AML-193 (cell line): ENCODE measurements at regions not wholly inside any gene's neighbourhood (a gene's known extent, or its start where the extent isn't known, plus 50 kb on each side); places are given as distances from the start of the nearest gene placed in this dataset.
"Not testable (repeated sequence)": the region's sequence is repeated elsewhere in the genome, so short reads cannot be mapped to it uniquely, and the experiment has no call there.

Source experiments
- DNase-seq, 2 experiments: peaks; one replicate each; lab custom pipeline; 2025; lab: John Stamatoyannopoulos, UW

GRCh38 chr11:79663017-79663416 is 222.2 kb upstream of the TENM4 start:
- DNase-seq, result no peak

GRCh38 chr11:79661373-79661772 is 220.5 kb upstream of the TENM4 start:
- no peak for DNase-seq

DNA sequence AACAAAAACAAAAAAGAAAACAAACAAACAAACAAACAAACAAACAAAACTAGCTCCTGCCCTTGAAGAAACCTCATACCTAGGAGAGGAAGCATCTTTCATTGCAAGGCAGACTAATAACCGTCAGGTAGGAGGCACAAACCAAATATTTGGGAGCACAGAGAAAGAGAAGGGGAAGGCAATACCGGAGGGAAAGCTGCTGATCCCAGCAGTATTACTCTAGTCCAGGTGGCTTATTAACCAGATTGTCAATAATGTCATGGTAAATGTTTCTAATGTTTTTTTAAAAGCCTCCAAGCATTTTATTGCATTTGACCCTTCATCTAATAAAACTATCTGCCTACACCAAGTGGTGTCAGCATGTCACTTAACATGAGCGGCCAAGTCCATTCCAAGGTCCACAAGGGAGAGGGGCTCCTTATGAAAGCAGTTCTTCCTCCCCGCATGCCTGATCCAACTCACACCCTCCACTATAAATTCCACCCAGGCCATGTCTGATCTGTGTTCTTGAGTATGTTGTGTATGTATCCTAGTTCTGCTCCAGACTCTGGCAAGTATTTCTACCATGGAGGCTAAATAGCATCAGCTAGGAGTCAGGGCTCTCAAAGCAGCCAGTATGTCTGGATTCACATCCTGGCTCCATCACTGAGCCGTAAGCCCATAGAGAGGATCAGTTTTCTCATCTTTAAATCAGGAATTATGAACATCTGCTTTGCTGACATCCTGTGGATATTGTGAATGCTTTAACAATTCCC is 208.1 kb upstream of the TENM4 start:
- DNase-seq, result no peak

DNA sequence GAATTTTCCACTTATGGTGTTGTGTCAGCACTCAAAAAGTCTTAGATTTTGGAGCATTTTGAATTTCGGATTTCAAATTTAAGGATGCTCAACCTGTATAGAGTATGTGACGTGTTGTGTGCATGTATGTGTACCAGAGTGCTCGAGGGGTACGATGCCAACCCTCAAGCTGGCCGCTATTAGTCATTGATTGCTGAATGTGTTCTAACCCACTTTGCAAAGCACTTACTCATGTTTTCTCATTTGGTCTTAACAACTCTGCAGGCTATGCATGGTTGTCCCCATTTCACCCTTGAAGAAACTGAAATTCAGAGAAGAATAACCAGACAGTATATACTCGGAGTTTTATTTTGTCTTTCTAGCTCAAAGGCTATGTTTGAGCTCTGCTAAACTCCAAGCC is 196.4 kb upstream of the TENM4 start:
- no peak for DNase-seq

DNA sequence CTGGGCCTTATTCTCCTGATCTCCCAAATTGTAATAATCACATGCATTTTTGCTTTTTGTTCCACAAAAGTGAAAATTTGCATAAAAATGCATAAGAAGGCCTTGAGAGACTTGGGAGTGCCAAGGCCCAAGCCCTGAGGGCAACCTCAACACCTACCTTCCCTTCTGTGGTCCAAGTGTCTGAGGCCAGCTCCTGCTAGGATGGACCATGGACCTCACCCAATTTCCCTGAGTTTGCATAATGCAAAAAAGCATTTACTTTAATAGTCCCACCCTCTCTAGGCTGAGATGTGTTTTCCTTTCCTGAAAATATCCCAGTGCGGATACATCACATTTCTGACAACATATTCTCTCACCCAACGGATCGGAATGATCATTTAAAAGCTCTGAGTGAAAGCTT is 194.1 kb upstream of the TENM4 start:
- no peak for DNase-seq

DNA sequence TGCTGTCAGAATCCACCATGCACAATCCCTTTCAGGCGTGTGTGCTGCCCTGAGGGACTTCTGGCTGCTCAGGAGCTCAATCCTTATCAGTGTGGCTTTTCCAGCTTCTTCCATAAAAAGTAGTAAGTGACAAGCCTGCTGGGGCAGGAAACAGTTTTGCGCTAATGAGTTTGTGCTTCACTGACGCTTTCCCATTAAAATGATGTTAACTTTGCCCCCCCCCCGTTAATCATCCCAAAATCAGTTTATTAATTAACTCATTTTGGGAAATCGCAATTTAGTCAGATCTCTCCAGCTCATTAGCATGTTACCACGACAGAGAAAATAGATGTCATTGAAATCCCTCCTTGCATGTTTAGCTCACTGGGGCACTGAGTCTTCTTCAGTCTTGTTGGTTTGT is 186.5 kb upstream of the TENM4 start:
- no peak for DNase-seq

GRCh38 chr11:79626135-79627075 is 185.6 kb upstream of the TENM4 start:
- peak in 1 of 2 experiments; percentile 3 for DNase-seq

GRCh38 chr11:79623375-79623774 is 182.5 kb upstream of the TENM4 start:
- no peak for DNase-seq

DNA sequence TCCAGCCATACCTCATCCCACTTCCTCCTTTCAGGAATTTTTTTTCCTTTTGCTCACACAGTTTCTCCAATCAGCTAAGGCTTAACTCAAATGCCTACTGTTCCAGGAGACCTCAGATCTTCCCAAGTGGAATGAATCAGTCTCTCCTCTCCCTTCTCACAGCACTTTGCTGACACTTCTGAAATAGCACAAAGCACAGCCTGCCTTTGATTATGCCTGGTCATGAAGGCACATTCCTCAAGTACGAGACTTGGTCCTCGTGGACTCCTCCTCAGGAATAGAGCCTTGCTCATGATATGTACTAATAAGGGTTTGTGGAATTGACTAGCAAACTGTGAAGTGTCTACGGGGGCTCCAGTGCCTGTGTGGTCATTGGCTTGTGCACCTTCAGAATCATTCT is 176.7 kb upstream of the TENM4 start:
- no peak for DNase-seq

GRCh38 chr11:79616392-79616851 is 175.6 kb upstream of the TENM4 start:
- no peak for DNase-seq

DNA sequence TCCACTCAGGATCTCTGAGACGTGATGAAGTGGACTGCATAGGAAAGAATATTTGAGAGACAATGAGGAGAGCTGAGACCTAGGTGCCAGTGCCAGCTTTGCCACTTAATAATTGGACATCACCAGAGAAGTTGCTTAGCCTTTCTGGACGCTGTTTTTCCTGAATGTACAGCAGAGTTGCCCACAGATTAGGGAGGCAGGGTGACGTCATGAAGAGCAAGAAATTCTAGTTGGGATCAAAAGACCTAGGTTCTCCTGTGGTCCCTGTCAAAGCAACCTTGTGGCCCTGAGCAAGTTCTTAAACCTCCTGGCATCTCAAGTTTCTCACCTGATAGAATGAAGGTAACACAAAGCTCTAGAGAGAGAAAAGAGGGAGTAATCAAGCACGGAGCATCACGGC is 174.6 kb upstream of the TENM4 start:
- DNase-seq, result no peak

GRCh38 chr11:79610678-79611077 is 169.8 kb upstream of the TENM4 start:
- no peak for DNase-seq

DNA sequence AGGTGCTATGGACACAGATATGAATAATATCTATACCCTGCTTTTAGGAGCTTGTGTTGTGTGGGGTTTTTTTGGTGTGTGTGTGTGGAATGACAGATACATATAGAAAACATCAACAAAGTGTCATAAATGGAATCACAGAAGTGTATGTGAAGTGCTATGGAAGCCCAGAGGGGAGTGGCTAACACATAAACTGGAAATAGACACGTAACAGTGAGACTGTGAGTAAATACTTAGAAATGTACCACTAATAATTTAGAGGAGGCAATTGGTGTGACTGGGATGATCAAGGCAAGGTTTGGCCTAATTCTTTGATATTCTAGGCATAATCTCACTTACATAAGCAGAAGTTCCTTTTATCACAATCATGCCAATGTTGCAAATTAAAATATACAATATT is 169.3 kb upstream of the TENM4 start:
- no peak for DNase-seq

DNA sequence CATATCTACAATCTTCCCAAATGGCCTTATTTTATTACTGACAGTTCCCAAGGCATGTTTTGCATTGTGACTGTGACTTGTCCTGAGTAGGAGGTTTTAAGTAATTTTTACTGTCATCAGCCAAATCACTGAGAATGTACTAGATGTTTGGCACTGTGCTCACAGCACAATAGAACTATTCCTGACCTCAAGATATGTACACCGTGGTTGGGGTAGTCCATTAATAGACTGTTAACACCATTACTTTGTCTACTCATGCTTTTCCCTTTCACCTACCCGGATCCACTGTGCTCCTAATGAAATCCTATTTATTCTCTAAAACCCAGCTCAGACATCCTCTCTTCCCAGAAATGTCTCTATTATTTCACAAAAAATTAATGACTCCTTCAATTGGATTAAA is 168.7 kb upstream of the TENM4 start:
- DNase-seq, result no peak

- not testable (repeated sequence) for DNase-seq
Measured at GRCh38 chr11:79606461-79606860, 165.6 kb upstream of the TENM4 start.

GRCh38 chr11:79600711-79601110 is 159.9 kb upstream of the TENM4 start:
- DNase-seq, result no peak

DNA sequence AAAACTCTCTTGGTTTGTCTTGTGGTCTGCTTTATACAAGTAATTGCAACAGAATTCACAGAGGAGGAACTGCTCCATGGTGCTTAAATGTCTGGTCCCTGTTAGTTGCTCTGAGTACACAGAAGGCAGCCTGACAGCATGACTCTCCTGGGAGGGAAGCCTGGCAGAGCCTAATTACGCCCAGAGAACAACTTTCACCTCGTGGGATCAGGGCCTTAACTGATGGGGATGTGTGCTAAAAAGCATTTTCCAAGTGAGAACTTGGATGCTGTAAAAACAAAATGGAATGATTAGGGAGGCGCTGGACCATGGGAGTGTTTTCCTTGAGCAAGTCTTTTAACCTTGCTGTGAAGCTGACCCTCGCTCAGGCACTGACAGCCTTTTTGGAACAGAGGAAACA is 154.0 kb upstream of the TENM4 start:
- peak; percentile 30 to 46 for DNase-seq

GRCh38 chr11:79592824-79593223 is 152.0 kb upstream of the TENM4 start:
- DNase-seq, result peak; percentile 9 to 18

GRCh38 chr11:79592406-79592805 is 151.6 kb upstream of the TENM4 start:
- DNase-seq, result no peak

- no peak for DNase-seq
Measured at GRCh38 chr11:79582434-79582833, 141.6 kb upstream of the TENM4 start.

DNA sequence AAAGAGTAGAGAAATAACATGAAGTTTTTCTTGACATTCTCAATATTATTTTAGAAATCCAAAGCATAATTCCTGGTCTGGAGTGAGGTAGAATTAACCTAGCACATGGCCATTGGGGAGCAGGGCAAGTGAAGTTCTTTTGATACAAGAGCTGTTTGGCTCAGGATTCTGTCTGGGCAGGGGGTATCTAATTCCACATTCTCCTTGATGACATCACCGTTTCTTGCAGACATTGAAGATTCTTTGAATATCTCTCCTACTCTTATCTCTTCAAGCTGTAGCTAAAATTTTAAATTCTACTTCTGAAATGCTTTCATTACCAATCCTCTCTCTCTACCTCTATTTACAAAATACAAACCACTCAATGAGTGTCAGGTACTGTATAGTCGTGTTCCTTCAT is 138.2 kb upstream of the TENM4 start:
- no peak for DNase-seq

DNA sequence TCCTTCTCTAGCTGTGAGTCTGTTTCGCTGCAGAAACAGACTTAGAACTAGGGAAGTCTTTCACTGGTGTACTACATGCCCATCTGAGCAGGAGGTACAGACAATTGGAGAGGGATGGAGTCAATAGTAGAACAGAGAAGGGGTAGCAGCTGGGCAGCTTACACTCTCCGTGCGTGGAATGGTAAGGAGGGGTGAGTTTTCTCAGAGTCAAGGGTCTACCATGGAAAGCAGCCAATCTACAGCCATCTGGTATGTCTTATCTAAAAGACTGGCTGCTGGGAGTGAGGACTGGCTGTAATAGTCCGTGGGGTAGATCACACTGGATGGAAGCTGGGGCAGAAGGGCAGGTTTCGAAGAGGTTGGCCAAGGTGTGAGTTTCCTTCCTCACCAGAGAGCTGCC is 137.3 kb upstream of the TENM4 start:
- DNase-seq, result no peak

- no peak for DNase-seq
Measured at GRCh38 chr11:79575701-79576100, 134.9 kb upstream of the TENM4 start.
